CD4-positive, alpha-beta T cell (primary cell): ENCODE measurements at regions not wholly inside any gene's neighbourhood (a gene's known extent, or its start where the extent isn't known, plus 50 kb on each side); places are given as distances from the start of the nearest gene placed in this dataset.

Source experiments
- ATAC-seq: fragments of 200-7000 bp; cut with Tn5 transposase; one replicate; pipeline ENCODE4 v1.10.0; 2022; ENCODE audit warnings: mild to moderate bottlenecking; ENCODE audit not compliant: poor library complexity
- CTCF ChIA-PET: fragments of 350-600 bp; sonication (Branson Sonifier 250); formaldehyde crosslinking; loops from one replicate; lab custom pipeline; 2021; ENCODE audit warnings: antibody characterized with exemption, inconsistent platforms; lab: Charles Lee
- POLR2A ChIA-PET: fragments of 350-600 bp; sonication (Branson Sonifier 250); formaldehyde crosslinking; loops from one replicate; lab custom pipeline; 2021; ENCODE audit warnings: antibody characterized with exemption, inconsistent platforms; lab: Charles Lee
- DNase-seq, 14 experiments: peaks; one replicate each; pipeline ENCODE4 v3.0.0-alpha.2; 2013 to 2020; ENCODE audit warnings: mixed read lengths in 2 of 14
- H3K27ac ChIP-seq, 2 donors: one replicate each; pipeline versions ENCODE4 v1.5.1 to v1.7.0; 2013; ENCODE audit warnings: low read length in 2 of 2, low read depth in 1 of 2, mild to moderate bottlenecking in 1 of 2
- H3K27me3 ChIP-seq, 2 experiments: 1 replicate in 1 of 2; 2 replicates in 1 of 2; pipeline versions ENCODE4 v1.6.1 to v1.7.0; 2013; ENCODE audit warnings: low read length in 2 of 2, control low read depth in 1 of 2, mild to moderate bottlenecking in 1 of 2, moderate library complexity in 1 of 2; ENCODE audit not compliant: insufficient read depth in 2 of 2, control insufficient read depth in 1 of 2
- H3K36me3 ChIP-seq: one replicate; pipeline ENCODE4 v1.6.1; 2013; ENCODE audit warnings: low read length, control low read depth; ENCODE audit not compliant: insufficient read depth
- H3K4me1 ChIP-seq: one replicate; pipeline ENCODE4 v1.6.1; 2013; ENCODE audit warnings: low read length, control low read depth; ENCODE audit not compliant: insufficient read depth
- H3K4me3 ChIP-seq: one replicate; pipeline ENCODE4 v1.5.1; 2013; ENCODE audit warnings: mild to moderate bottlenecking, low read length, moderate library complexity
- H3K9me3 ChIP-seq, 2 experiments: 1 replicate in 1 of 2; 2 replicates in 1 of 2; pipeline versions ENCODE4 v1.6.1 to v1.7.0; 2013; ENCODE audit warnings: low read length in 2 of 2, mild to moderate bottlenecking in 2 of 2, control low read depth in 1 of 2, moderate library complexity in 1 of 2; ENCODE audit not compliant: control insufficient read depth in 1 of 2, insufficient read depth in 1 of 2
- H3K27ac Mint-ChIP-seq: one replicate; pipeline ENCODE4 v1.8.0; 2020; ENCODE audit warnings: mixed read lengths
- H3K27me3 Mint-ChIP-seq: one replicate; pipeline ENCODE4 v1.8.0; 2021; ENCODE audit warnings: mixed read lengths
- H3K36me3 Mint-ChIP-seq: one replicate; pipeline ENCODE4 v1.8.0; 2021; ENCODE audit warnings: low read depth, mixed read lengths
- H3K4me1 Mint-ChIP-seq: one replicate; pipeline ENCODE4 v1.8.0; 2021; ENCODE audit warnings: low read depth, mixed read lengths
- H3K4me3 Mint-ChIP-seq: one replicate; pipeline ENCODE4 v1.8.0; 2020; ENCODE audit warnings: mild to moderate bottlenecking, mixed read lengths
- H3K9me3 Mint-ChIP-seq: one replicate; pipeline ENCODE4 v1.8.0; 2020; ENCODE audit warnings: mixed read lengths
- CTCF ChIP-seq: fragments of 200-600 bp; IDR thresholded peaks from one replicate; pipeline ENCODE4 v1.8.0; 2022; ENCODE audit warnings: antibody characterized with exemption, mild to moderate bottlenecking
- intact Hi-C, 2 experiments: fragments of 100-400 bp; cut with DNase I in 1 of 2; cut with micrococcal nuclease in 1 of 2; formaldehyde crosslinking; loops; one replicate each; pipeline versions ENCODE4 v1.15.1 to v1.9.0; 2023 to 2025; cut with DNase I, micrococcal nuclease

- no peak for ATAC-seq
- no peak overlapping the region for H3K27ac Mint-ChIP-seq
- H3K27me3 ChIP-seq, result no peaks in the 10 kb centered on the region
- no peaks in the 10 kb centered on the region for H3K9me3 Mint-ChIP-seq
- peaks cover 0 to 7% of the 10 kb centered on the region in 2 experiments for H3K9me3 ChIP-seq
- H3K27ac ChIP-seq, result no peak overlapping the region
- POLR2A ChIA-PET, result no interaction called here
- H3K4me1 Mint-ChIP-seq, result no peaks in the 10 kb centered on the region
- H3K4me3 Mint-ChIP-seq, result no peak overlapping the region
- CTCF ChIA-PET, result no interaction called here
- no peak for TF ChIP-seq CTCF
- H3K36me3 ChIP-seq, result no peaks in the 10 kb centered on the region
- no peaks in the 10 kb centered on the region for H3K36me3 Mint-ChIP-seq
- intact Hi-C loops, result no loop called here
- H3K4me3 ChIP-seq, result no peak overlapping the region
- H3K4me1 ChIP-seq, result no peaks in the 10 kb centered on the region
- H3K27me3 Mint-ChIP-seq, result no peaks in the 10 kb centered on the region
- no peak for DNase-seq
Observed at GRCh38 chrX:95622200-95622599, 1062.4 kb upstream of the DIAPH2 start.

- Mint-ChIP-seq H3K36me3 (no peaks in the 10 kb centered on the region), H3K9me3 (no peaks in the 10 kb centered on the region), H3K4me3 (no peak overlapping the region), H3K27ac (no peak overlapping the region), H3K4me1 (no peaks in the 10 kb centered on the region), H3K27me3 (no peaks in the 10 kb centered on the region)
- Histone ChIP-seq H3K9me3 (no peaks in the 10 kb centered on the region), H3K27me3 (no peaks in the 10 kb centered on the region), H3K4me1 (no peaks in the 10 kb centered on the region), H3K36me3 (no peaks in the 10 kb centered on the region), H3K27ac (no peak overlapping the region), H3K4me3 (no peak overlapping the region)
- intact Hi-C loops, result no loop called here
- POLR2A ChIA-PET, result no interaction called here
- DNase-seq (no peak), ATAC-seq (no peak)
- TF ChIP-seq CTCF, result no peak
- CTCF ChIA-PET, result no interaction called here
Observed at GRCh38 chrX:95626748-95627147, 1057.9 kb upstream of the DIAPH2 start.

GRCh38 chrX:95628796-95629195 is 1055.8 kb upstream of the DIAPH2 start:
- no peaks in the 10 kb centered on the region for H3K4me1 Mint-ChIP-seq
- ChIA-PET POLR2A (no interaction called here), CTCF (no interaction called here)
- no peaks in the 10 kb centered on the region for H3K9me3 Mint-ChIP-seq
- TF ChIP-seq CTCF, result no peak
- intact Hi-C loops, result no loop called here
- H3K27ac ChIP-seq, result no peak overlapping the region
- no peaks in the 10 kb centered on the region for H3K27me3 Mint-ChIP-seq
- H3K9me3 ChIP-seq, result no peaks in the 10 kb centered on the region
- no peak overlapping the region for H3K27ac Mint-ChIP-seq
- H3K36me3 ChIP-seq, result no peaks in the 10 kb centered on the region
- no peak overlapping the region for H3K4me3 Mint-ChIP-seq
- no peak overlapping the region for H3K4me3 ChIP-seq
- DNase-seq (no peak), ATAC-seq (no peak)
- H3K4me1 ChIP-seq, result no peaks in the 10 kb centered on the region
- H3K27me3 ChIP-seq, result no peaks in the 10 kb centered on the region
- H3K36me3 Mint-ChIP-seq, result no peaks in the 10 kb centered on the region
